OCI-LY1 (cell line): ENCODE measurements at regions not wholly inside any gene's neighbourhood (a gene's known extent, or its start where the extent isn't known, plus 50 kb on each side); places are given as distances from the start of the nearest gene placed in this dataset.

ENCODE experiments used
- H2AFZ ChIP-seq: fragments of 200-600 bp; sonication (generic), shearing (Covaris generic); 2 replicates; pipeline ENCODE4 v1.6.0; 2014; ENCODE audit warnings: antibody characterized with exemption, mild to moderate bottlenecking, low read length
- H3F3A ChIP-seq: fragments of 200-600 bp; sonication (generic), shearing (Covaris generic); 2 replicates; pipeline ENCODE4 v1.6.0; 2014; ENCODE audit warnings: mild to moderate bottlenecking, antibody characterized with exemption, low read length, moderate library complexity; ENCODE audit not compliant: insufficient read depth
- H3K27ac ChIP-seq: fragments of 200-600 bp; sonication (generic); 2 replicates; pipeline ENCODE4 v1.5.1; 2014; ENCODE audit warnings: low read length, mixed run types, mild to moderate bottlenecking, low read depth; ENCODE audit not compliant: poor library complexity, severe bottlenecking
- H3K27me3 ChIP-seq: fragments of 200-600 bp; sonication (generic); 2 replicates; pipeline ENCODE4 v1.6.0; 2014; ENCODE audit warnings: antibody characterized with exemption, mild to moderate bottlenecking, low read length, moderate library complexity; ENCODE audit not compliant: insufficient read depth
- H3K36me3 ChIP-seq: fragments of 200-600 bp; sonication (generic); 2 replicates; pipeline ENCODE4 v1.6.1; 2014; ENCODE audit warnings: mild to moderate bottlenecking, antibody characterized with exemption, low read length, moderate library complexity, mixed read lengths; ENCODE audit not compliant: insufficient read depth
- H3K4me1 ChIP-seq: fragments of 200-600 bp; sonication (generic); 2 replicates; pipeline ENCODE4 v1.5.1; 2014; ENCODE audit warnings: mild to moderate bottlenecking, low read length, moderate library complexity; ENCODE audit not compliant: insufficient read depth, severe bottlenecking
- H3K4me2 ChIP-seq: fragments of 200-600 bp; sonication (generic), shearing (Covaris generic); 2 replicates; pipeline ENCODE4 v1.6.1; 2014; ENCODE audit warnings: low read length
- H3K4me3 ChIP-seq: fragments of 200-600 bp; sonication (generic); 2 replicates; pipeline ENCODE4 v1.5.1; 2014; ENCODE audit warnings: low read length, low read depth, mild to moderate bottlenecking, mixed read lengths; ENCODE audit not compliant: poor library complexity, severe bottlenecking
- H3K79me2 ChIP-seq: fragments of 200-600 bp; shearing (Covaris generic); 2 replicates; pipeline ENCODE4 v1.6.1; 2016; ENCODE audit warnings: mixed run types, low read length, mixed read lengths; ENCODE audit not compliant: insufficient read depth
- H3K9ac ChIP-seq: fragments of 200-600 bp; sonication (generic), shearing (Covaris generic); 2 replicates; pipeline ENCODE4 v1.6.1; 2014; ENCODE audit warnings: mild to moderate bottlenecking, low read length, mixed read lengths
- H3K9me2 ChIP-seq: fragments of 200-600 bp; sonication (generic), shearing (Covaris generic); 2 replicates; pipeline ENCODE4 v1.6.1; 2014; ENCODE audit warnings: low read depth, mild to moderate bottlenecking, low read length, mixed read lengths
- H3K9me3 ChIP-seq: fragments of 200-600 bp; shearing (Covaris generic); 2 replicates; pipeline ENCODE4 v1.6.1; 2014; ENCODE audit warnings: low read length, mixed read lengths
- H4K20me1 ChIP-seq: fragments of 200-600 bp; sonication (generic), shearing (Covaris generic); 2 replicates; pipeline ENCODE4 v1.6.0; 2016; ENCODE audit warnings: mild to moderate bottlenecking, low read length; ENCODE audit not compliant: insufficient read depth
- EZH2 ChIP-seq: fragments of 200-600 bp; sonication (generic), shearing (Covaris generic); IDR thresholded peaks from 2 replicates; pipeline ENCODE4 v1.8.0; 2017; ENCODE audit warnings: borderline replicate concordance, mixed run types, mild to moderate bottlenecking, antibody characterized with exemption, low read length, moderate library complexity, mixed read lengths
- TF ChIP-seq, protein P1 (sequence below): fragments of 200-600 bp; sonication (generic), shearing (Covaris generic); IDR thresholded peaks from 2 replicates; pipeline ENCODE4 v1.5.1; 2017; ENCODE audit warnings: mild to moderate bottlenecking, antibody characterized with exemption, low read length, moderate library complexity, mixed read lengths

DNA sequence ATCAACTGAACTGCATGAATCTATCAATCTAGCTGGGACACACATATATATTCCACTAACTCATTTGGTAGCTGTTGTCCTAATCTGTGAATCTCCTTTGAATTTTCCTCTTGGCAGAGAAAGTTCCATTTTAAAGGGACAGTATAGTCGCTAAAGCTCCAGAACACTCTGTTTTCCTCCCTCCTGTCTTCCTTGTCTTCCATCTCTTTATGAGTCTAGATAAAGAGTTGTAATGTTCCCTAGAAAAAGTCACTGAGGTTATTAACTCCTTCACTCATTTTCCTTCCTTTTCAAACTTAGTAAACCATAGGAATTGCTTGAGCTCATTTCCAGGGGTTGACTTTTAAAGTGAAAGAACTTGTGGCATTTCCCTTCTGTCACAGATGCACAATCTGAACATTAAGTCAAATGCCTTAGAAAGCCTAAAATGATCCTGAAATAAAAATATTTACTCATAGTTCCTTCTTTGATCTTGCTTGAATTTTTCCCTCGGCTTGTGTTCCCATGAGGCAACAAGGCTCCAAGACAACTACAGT is 198.4 kb downstream of the TRIM27 start:
- peaks cover 17% of the 10 kb centered on the region for H3K4me1 ChIP-seq
- H3K27me3 ChIP-seq = no peaks in the 10 kb centered on the region
- H3K4me3 ChIP-seq = no peak overlapping the region

DNA sequence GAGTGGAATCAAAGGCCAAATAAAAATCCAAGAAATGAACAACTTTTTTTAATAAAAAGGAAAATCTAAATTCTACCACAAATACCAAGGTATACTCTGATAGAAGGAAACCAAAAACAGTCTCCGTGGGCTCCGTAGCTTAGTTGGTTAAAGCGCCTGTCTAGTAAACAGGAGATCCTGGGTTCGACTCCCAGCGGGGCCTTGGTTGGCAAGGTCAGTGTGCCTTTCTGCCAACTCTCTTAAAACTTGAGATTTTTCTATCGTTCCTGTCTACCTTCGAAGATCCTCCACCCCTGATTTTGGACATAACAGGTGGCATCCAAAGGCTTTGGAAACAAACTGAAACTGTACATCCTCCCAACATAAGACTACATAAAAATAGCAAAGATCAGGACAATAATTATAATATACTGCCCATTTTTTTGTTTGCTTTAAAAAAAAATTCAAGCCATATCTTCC is 197.9 kb downstream of the TRIM27 start:
- Histone ChIP-seq H3K36me3 (no peaks in the 10 kb centered on the region), H3K79me2 (no peaks in the 10 kb centered on the region), H3F3A (no peaks in the 10 kb centered on the region), H3K9ac (no peak overlapping the region), H3K4me2 (no peak overlapping the region), H3K27me3 (no peaks in the 10 kb centered on the region), H3K4me3 (no peak overlapping the region), H3K9me3 (no peaks in the 10 kb centered on the region), H3K9me2 (no peaks in the 10 kb centered on the region), H4K20me1 (no peaks in the 10 kb centered on the region), H2AFZ (no peak overlapping the region), H3K4me1 (peaks cover 17% of the 10 kb centered on the region), H3K27ac (no peak overlapping the region)
- no peak for TF ChIP-seq EZH2
- TF ChIP-seq, protein P1, sequence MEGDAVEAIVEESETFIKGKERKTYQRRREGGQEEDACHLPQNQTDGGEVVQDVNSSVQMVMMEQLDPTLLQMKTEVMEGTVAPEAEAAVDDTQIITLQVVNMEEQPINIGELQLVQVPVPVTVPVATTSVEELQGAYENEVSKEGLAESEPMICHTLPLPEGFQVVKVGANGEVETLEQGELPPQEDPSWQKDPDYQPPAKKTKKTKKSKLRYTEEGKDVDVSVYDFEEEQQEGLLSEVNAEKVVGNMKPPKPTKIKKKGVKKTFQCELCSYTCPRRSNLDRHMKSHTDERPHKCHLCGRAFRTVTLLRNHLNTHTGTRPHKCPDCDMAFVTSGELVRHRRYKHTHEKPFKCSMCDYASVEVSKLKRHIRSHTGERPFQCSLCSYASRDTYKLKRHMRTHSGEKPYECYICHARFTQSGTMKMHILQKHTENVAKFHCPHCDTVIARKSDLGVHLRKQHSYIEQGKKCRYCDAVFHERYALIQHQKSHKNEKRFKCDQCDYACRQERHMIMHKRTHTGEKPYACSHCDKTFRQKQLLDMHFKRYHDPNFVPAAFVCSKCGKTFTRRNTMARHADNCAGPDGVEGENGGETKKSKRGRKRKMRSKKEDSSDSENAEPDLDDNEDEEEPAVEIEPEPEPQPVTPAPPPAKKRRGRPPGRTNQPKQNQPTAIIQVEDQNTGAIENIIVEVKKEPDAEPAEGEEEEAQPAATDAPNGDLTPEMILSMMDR = no peak

More for the DNA sequence above, 198.4 kb downstream of the TRIM27 start:
- TF ChIP-seq, protein P1 = no peak
- no peak for TF ChIP-seq EZH2
- Histone ChIP-seq H3F3A (no peaks in the 10 kb centered on the region), H3K27ac (no peak overlapping the region), H3K4me2 (no peak overlapping the region), H3K9me3 (no peaks in the 10 kb centered on the region), H3K36me3 (no peaks in the 10 kb centered on the region), H4K20me1 (no peaks in the 10 kb centered on the region), H3K9ac (no peak overlapping the region), H3K9me2 (no peaks in the 10 kb centered on the region), H2AFZ (no peak overlapping the region), H3K79me2 (no peaks in the 10 kb centered on the region)

DNA sequence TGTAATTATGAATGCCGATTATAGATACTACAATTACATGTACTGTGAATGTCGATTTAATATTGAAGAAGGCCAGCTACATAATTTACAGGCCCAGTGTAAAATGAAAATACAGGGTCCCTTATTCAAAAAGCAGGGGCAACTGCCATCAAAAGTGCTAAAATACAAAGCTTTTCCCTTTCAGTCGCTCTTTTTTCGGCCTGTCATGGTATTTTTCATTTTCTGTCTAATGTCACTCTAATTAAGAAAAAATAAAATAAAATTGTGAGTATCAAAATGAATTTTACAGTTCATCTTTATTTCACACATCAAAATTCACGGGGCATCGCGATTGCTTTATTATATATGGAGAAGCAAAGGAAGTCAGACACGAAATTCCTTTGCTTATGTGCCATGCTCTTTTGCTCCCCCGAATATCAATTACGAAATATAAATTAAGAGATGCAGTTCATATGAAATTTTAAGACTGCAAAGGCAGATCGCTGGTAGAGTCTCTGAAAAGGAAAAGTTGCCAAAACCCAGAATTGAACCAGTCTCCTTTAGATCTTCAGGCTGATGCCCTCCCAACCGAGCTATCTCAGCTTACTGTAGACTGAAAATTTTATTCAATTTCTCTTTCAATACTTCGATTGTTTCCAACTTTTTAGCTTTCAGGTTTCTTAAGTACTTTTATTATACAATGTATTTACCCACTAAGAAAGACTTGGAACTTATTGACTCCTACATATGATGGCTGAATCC is 197.0 kb downstream of the TRIM27 start:
- no peak overlapping the region for H3K9ac ChIP-seq
- no peaks in the 10 kb centered on the region for H3K36me3 ChIP-seq
- no peaks in the 10 kb centered on the region for H3K9me3 ChIP-seq
- H3K27me3 ChIP-seq = no peaks in the 10 kb centered on the region
- no peak overlapping the region for H3K4me3 ChIP-seq
- no peak overlapping the region for H3K27ac ChIP-seq
- no peaks in the 10 kb centered on the region for H3K9me2 ChIP-seq
- H3K4me1 ChIP-seq = peaks cover 17% of the 10 kb centered on the region
- no peaks in the 10 kb centered on the region for H3K79me2 ChIP-seq
- no peaks in the 10 kb centered on the region for H4K20me1 ChIP-seq
- no peak overlapping the region for H2AFZ ChIP-seq
- no peak for TF ChIP-seq EZH2
- TF ChIP-seq, protein P1 = no peak
- no peaks in the 10 kb centered on the region for H3F3A ChIP-seq
- no peak overlapping the region for H3K4me2 ChIP-seq
